HG03025 (cell line): ENCODE measurements at regions not wholly inside any gene's neighbourhood (a gene's known extent, or its start where the extent isn't known, plus 50 kb on each side); places are given as distances from the start of the nearest gene placed in this dataset.
"Not testable (repeated sequence)": the region's sequence is repeated elsewhere in the genome, so short reads cannot be mapped to it uniquely, and the experiment has no call there.

Experiments used
- ATAC-seq: cut with Tn5 transposase; IDR thresholded peaks from one replicate; pipeline ENCODE4 v1.9.1; 2021; ENCODE audit warnings: mild to moderate bottlenecking, moderate library complexity; ENCODE audit not compliant: unreplicated experiment, low FRiP score

GRCh38 chr1:185681034-185681633 lies 53.1 kb upstream of the HMCN1 start:
- ATAC-seq = no peak

- no peak for ATAC-seq
Measured at GRCh38 chr1:185680453-185680852, 53.7 kb upstream of the HMCN1 start.

GRCh38 chr1:185679220-185679619 lies 55.0 kb upstream of the HMCN1 start:
- no peak for ATAC-seq

GRCh38 chr1:185676969-185677368 lies 57.2 kb upstream of the HMCN1 start:
- ATAC-seq = no peak

- peak; percentile 69 for ATAC-seq
Measured at GRCh38 chr1:185674201-185674600, 60.0 kb upstream of the HMCN1 start.

GRCh38 chr1:185672719-185673360 lies 61.4 kb upstream of the HMCN1 start:
- no peak for ATAC-seq

- ATAC-seq = no peak
Measured at GRCh38 chr1:185670187-185670627, 64.0 kb upstream of the HMCN1 start.

GRCh38 chr1:185668013-185668412 lies 66.2 kb upstream of the HMCN1 start:
- ATAC-seq = no peak

- ATAC-seq = no peak
Measured at GRCh38 chr1:185666582-185666981, 67.6 kb upstream of the HMCN1 start.

GRCh38 chr1:185663771-185664296 lies 70.4 kb upstream of the HMCN1 start:
- ATAC-seq = no peak

- no peak for ATAC-seq
Measured at GRCh38 chr1:185663332-185663731, 70.9 kb upstream of the HMCN1 start.

GRCh38 chr1:185661971-185662370 lies 72.2 kb upstream of the HMCN1 start:
- no peak for ATAC-seq

- ATAC-seq = no peak
Measured at GRCh38 chr1:185656663-185657062, 77.5 kb upstream of the HMCN1 start.

- no peak for ATAC-seq
Measured at GRCh38 chr1:185654952-185655314, 79.3 kb upstream of the HMCN1 start.

- no peak for ATAC-seq
Measured at GRCh38 chr1:185654199-185654951, 79.8 kb upstream of the HMCN1 start.

- ATAC-seq = no peak
Measured at GRCh38 chr1:185653615-185654014, 80.6 kb upstream of the HMCN1 start.

- no peak for ATAC-seq
Measured at GRCh38 chr1:185652348-185652747, 81.8 kb upstream of the HMCN1 start.

GRCh38 chr1:185650602-185651230 lies 83.5 kb upstream of the HMCN1 start:
- no peak for ATAC-seq

GRCh38 chr1:185648858-185649589 lies 85.2 kb upstream of the HMCN1 start:
- no peak for ATAC-seq

GRCh38 chr1:185647597-185648267 lies 86.5 kb upstream of the HMCN1 start:
- ATAC-seq = not testable (repeated sequence)
